IPS-15b (cell line): ENCODE measurements at regions not wholly inside any gene's neighbourhood (a gene's known extent, or its start where the extent isn't known, plus 50 kb on each side); places are given as distances from the start of the nearest gene placed in this dataset.
"Not testable (repeated sequence)": the region's sequence is repeated elsewhere in the genome, so short reads cannot be mapped to it uniquely, and the experiment has no call there.

Experiments
- H3K27me3 ChIP-seq: one replicate; pipeline ENCODE4 v1.6.1; 2013; ENCODE audit warnings: low read length; ENCODE audit not compliant: control insufficient read depth, insufficient read depth
- H3K36me3 ChIP-seq: one replicate; pipeline ENCODE4 v1.6.1; 2013; ENCODE audit warnings: low read length; ENCODE audit not compliant: control insufficient read depth, insufficient read depth
- H3K4me1 ChIP-seq: one replicate; pipeline ENCODE4 v1.6.1; 2013; ENCODE audit warnings: mild to moderate bottlenecking, low read length; ENCODE audit not compliant: control insufficient read depth, insufficient read depth
- H3K4me3 ChIP-seq: one replicate; pipeline ENCODE4 v1.5.1; 2013; ENCODE audit warnings: low read depth, low read length
- H3K9ac ChIP-seq: one replicate; pipeline ENCODE4 v1.6.1; 2013; ENCODE audit warnings: low read depth, mild to moderate bottlenecking, low read length
- H3K9me3 ChIP-seq: one replicate; pipeline ENCODE4 v1.6.1; 2013; ENCODE audit warnings: mild to moderate bottlenecking, low read length; ENCODE audit not compliant: control insufficient read depth, insufficient read depth

GRCh38 chr4:164312671-164313070 lies 441.3 kb upstream of the SMIM31 start:
- H3K4me1 ChIP-seq = peaks cover 6% of the 10 kb centered on the region
- no peaks in the 10 kb centered on the region for H3K36me3 ChIP-seq
- H3K9me3 ChIP-seq = no peaks in the 10 kb centered on the region
- no peaks in the 10 kb centered on the region for H3K27me3 ChIP-seq
- no peak overlapping the region for H3K4me3 ChIP-seq
- H3K9ac ChIP-seq = no peak overlapping the region

GRCh38 chr4:164313853-164314252 lies 440.1 kb upstream of the SMIM31 start:
- no peak overlapping the region for H3K4me3 ChIP-seq
- peaks cover 6% of the 10 kb centered on the region for H3K4me1 ChIP-seq
- H3K9ac ChIP-seq = no peak overlapping the region
- no peaks in the 10 kb centered on the region for H3K36me3 ChIP-seq
- no peaks in the 10 kb centered on the region for H3K27me3 ChIP-seq
- H3K9me3 ChIP-seq = no peaks in the 10 kb centered on the region

DNA sequence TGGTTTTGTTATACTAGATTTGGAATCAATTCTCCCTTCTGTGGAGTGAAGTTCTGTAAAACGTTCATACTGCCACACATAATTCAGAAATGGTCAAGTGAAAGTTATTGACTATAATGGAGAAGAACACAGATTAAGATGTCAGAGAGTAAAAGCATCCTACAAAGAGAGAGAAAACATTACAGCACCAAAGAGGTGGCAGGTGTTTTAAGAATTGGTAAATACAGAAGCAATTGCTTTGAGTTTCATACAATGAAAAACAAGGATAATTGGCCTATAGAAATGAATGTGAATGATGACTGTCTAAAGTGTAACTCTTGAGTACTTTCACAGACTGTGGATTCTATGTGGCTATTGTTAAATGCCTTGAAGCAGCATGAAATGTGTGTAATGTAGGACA lies 435.6 kb upstream of the SMIM31 start:
- H3K4me1 ChIP-seq = peaks cover 6% of the 10 kb centered on the region
- no peaks in the 10 kb centered on the region for H3K27me3 ChIP-seq
- no peak overlapping the region for H3K9ac ChIP-seq
- no peak overlapping the region for H3K4me3 ChIP-seq
- H3K9me3 ChIP-seq = no peaks in the 10 kb centered on the region
- H3K36me3 ChIP-seq = no peaks in the 10 kb centered on the region

DNA sequence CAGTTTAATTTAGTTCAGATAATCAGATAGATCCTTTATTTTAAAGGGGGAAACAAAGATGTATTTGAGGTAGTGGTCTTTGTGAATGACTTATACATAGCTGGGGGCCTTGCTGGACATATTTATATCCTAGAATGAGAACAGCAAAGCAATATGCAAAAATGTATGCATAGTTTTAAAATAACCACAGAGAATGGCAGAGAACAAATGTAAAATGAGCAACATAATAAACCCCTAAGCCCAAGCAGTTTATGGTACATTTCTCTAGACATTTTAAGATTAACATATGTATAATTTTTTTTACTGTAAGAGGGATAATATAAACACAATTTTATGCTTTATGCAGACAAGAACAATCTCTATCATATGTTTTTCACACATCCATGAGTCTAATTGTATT lies 434.2 kb upstream of the SMIM31 start:
- Histone ChIP-seq H3K9me3 (no peaks in the 10 kb centered on the region), H3K9ac (no peak overlapping the region), H3K4me3 (no peak overlapping the region), H3K4me1 (no peaks in the 10 kb centered on the region), H3K27me3 (no peaks in the 10 kb centered on the region), H3K36me3 (no peaks in the 10 kb centered on the region)

DNA sequence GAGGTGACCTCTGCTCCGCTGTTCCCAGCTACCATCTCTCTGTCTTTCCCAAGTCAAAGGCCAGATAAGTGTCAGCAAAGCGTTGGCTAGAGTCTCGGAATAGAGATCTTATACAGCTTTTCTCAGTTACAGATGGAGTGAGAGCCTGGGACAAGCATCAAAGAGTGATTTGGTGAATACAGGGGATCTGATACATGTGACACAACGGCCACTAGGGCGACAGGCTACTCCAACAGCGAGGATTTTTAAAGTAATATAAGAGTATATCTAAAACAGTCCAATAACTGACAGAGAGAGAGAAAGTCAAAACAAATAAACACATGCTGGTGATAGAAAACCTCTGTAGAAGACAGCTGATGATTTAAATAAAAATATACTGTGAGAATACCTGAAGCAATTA lies 433.1 kb upstream of the SMIM31 start:
- H3K9me3 ChIP-seq = no peaks in the 10 kb centered on the region
- H3K36me3 ChIP-seq = no peaks in the 10 kb centered on the region
- H3K27me3 ChIP-seq = no peaks in the 10 kb centered on the region
- no peaks in the 10 kb centered on the region for H3K4me1 ChIP-seq
- H3K4me3 ChIP-seq = no peak overlapping the region
- no peak overlapping the region for H3K9ac ChIP-seq

DNA sequence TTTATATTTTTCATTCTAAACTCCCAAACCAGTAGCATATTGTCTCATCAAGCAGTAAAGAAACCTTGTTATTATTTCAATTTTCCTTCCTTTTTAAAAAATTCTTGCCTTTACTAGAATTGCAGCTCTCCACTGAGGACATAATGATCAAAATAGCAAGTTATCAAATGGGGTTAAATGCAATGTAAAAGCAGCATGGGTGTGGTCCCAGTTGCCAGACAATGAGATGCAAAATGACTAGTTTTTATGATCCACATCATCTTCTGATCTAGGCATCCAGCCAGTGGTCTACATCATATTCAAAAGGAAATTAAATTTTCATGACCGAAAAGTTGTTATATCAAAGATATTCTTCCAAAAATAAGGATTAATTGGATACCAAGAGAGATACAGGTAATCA lies 427.9 kb upstream of the SMIM31 start:
- Histone ChIP-seq H3K27me3 (no peaks in the 10 kb centered on the region), H3K9me3 (no peaks in the 10 kb centered on the region), H3K4me1 (no peaks in the 10 kb centered on the region), H3K36me3 (no peaks in the 10 kb centered on the region), H3K9ac (no peak overlapping the region), H3K4me3 (no peak overlapping the region)

DNA sequence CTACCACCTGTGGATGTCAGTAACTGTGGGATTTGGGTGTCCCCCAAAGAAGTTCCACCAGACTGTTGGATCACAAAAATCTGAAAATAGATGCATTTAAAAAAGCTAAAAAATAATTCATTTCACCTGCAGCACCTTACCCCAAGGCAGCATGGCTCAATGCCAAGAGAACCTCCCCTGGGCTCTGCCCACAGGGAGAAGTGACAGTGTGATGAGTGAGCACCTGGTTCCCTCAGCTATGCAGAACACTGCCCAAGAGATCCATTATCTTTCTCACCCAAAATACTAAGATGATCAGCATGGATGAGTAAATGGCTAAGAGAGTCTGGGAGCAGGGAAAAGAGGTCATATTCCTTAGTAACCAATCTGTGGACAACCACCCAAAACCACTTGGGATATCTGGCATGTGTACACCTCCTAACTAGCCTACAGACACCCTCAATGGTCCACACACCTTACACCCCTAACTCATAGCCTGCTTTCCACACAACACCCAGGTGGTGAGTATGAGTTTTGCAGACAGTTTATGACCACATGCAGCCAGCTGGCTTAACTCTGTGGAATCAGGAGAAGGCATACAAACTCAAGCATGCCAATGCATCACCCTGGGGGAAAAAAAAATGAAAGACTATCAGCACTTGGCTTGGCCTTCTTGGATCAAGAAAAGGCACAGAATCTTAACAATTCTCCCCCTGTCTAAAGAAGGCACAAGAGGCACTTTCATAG lies 416.5 kb upstream of the SMIM31 start:
- no peak overlapping the region for H3K9ac ChIP-seq
- H3K9me3 ChIP-seq = no peaks in the 10 kb centered on the region
- H3K36me3 ChIP-seq = no peaks in the 10 kb centered on the region
- no peak overlapping the region for H3K4me3 ChIP-seq
- no peaks in the 10 kb centered on the region for H3K27me3 ChIP-seq
- H3K4me1 ChIP-seq = no peaks in the 10 kb centered on the region

- no peaks in the 10 kb centered on the region for H3K9me3 ChIP-seq
- H3K27me3 ChIP-seq = no peaks in the 10 kb centered on the region
- no peak overlapping the region for H3K9ac ChIP-seq
- H3K4me3 ChIP-seq = no peak overlapping the region
- H3K4me1 ChIP-seq = no peaks in the 10 kb centered on the region
- H3K36me3 ChIP-seq = no peaks in the 10 kb centered on the region
Measured at GRCh38 chr4:164343472-164343976, 410.4 kb upstream of the SMIM31 start.

DNA sequence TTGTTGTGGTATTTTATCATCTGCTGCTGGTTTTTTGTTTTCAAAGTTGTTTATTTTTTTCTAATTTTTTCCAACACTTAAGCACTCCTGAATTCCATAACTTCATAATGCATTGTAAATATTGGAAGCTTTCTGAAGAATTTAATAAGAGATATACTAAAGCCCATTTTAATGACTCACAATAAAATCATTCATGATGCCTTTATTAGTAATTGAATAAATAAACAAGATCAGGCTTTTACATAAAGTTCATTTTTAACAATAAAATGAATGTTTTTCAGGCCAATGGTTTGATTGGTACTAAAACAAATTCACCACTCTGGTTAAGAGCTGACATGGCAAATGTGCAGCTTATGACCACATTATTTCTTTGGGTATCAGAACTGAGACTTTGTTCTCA lies 408.2 kb upstream of the SMIM31 start:
- H3K36me3 ChIP-seq = no peaks in the 10 kb centered on the region
- no peaks in the 10 kb centered on the region for H3K4me1 ChIP-seq
- H3K9ac ChIP-seq = no peak overlapping the region
- no peaks in the 10 kb centered on the region for H3K27me3 ChIP-seq
- H3K4me3 ChIP-seq = no peak overlapping the region
- H3K9me3 ChIP-seq = no peaks in the 10 kb centered on the region

DNA sequence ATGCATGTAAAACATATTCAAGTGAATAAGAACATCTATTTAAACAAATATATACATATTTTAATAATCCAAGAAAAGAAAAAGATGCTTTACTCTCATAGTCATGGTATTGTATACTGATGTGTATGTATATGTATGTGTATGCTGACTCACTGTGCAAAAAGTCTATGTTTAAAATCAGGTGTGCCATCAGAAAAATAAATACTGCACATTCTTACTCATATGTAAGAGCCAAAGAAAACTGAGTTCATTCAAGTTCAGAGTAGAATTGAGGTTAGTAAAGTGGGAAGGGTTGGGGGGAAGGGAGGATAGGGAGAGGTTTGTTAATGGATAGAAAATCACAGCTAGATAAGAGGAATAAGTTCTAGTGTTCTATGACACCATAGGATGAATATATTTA lies 403.9 kb upstream of the SMIM31 start:
- no peak overlapping the region for H3K9ac ChIP-seq
- no peaks in the 10 kb centered on the region for H3K4me1 ChIP-seq
- H3K4me3 ChIP-seq = no peak overlapping the region
- H3K27me3 ChIP-seq = no peaks in the 10 kb centered on the region
- H3K36me3 ChIP-seq = no peaks in the 10 kb centered on the region
- no peaks in the 10 kb centered on the region for H3K9me3 ChIP-seq

GRCh38 chr4:164350716-164351115 lies 403.2 kb upstream of the SMIM31 start:
- not testable (repeated sequence) for H3K36me3 ChIP-seq, H3K27me3 ChIP-seq, H3K9me3 ChIP-seq, H3K9ac ChIP-seq, H3K4me1 ChIP-seq, H3K4me3 ChIP-seq

DNA sequence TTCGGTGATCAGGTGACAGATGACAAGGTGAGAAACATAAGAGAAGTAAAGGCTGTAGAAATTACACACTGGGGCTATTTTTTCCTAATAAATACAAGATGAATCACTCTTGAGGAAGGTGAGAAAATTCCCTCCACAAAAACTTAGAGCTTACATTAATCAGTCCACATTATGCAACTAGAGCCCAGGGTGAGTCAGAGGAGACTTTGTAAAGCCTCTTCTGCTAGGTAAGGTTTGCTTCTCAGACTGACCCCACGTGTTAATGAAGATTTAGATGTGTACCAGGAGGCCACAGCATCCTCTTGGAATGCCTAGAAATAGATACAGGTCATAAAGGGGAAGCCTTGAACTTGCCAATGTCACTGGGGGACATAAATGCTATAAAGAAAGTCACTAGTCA lies 396.0 kb upstream of the SMIM31 start:
- H3K9ac ChIP-seq = no peak overlapping the region
- no peaks in the 10 kb centered on the region for H3K27me3 ChIP-seq
- H3K4me1 ChIP-seq = no peaks in the 10 kb centered on the region
- no peaks in the 10 kb centered on the region for H3K36me3 ChIP-seq
- no peak overlapping the region for H3K4me3 ChIP-seq
- H3K9me3 ChIP-seq = no peaks in the 10 kb centered on the region
